Prostate gland (tissue), 2 donors: ENCODE measurements at regions not wholly inside any gene's neighbourhood (a gene's known extent, or its start where the extent isn't known, plus 50 kb on each side); places are given as distances from the start of the nearest gene placed in this dataset.

ENCODE experiments used
- POLR2A ChIP-seq: fragments of 450-650 bp; IDR thresholded peaks from one replicate; pipeline ENCODE4 v1.6.1; 2016; ENCODE audit warnings: antibody characterized with exemption, mild to moderate bottlenecking
- POLR2AphosphoS5 ChIP-seq: sonication (generic); formaldehyde crosslinking; IDR thresholded peaks from one replicate; pipeline ENCODE4 v1.6.1; 2017; ENCODE audit warnings: antibody characterized with exemption
- TF ChIP-seq, protein P1 (sequence below), 4 experiments: fragments of 200-600 bp in 2 of 4; fragments of 450-650 bp in 2 of 4; sonication (generic) in 2 of 4; IDR thresholded peaks; 1 replicate in 3 of 4; 2 replicates in 1 of 4; pipeline ENCODE4 v1.5.1; 2016 to 2019; ENCODE audit warnings: antibody characterized with exemption in 4 of 4, mild to moderate bottlenecking in 2 of 4, moderate library complexity in 2 of 4

DNA sequence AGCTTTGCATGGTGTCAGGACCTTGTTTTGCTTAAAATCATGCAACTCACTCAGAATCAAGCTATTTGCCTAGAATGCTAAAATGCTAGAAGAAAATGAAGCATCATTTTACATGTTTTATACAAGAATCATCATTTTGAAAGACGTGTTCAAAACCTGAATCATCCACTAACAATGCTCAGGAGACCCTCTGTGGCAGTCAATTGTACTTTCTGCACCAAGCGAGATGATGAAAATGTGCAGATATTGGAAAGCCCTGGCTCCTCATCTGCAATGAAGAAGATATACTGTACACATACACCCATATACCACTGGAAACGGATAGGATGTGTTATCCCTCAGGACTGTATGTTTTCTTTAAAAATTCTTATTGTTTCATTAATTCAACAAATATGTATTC is 92.7 kb downstream of the DYRK2 start:
- TF ChIP-seq, protein P1, sequence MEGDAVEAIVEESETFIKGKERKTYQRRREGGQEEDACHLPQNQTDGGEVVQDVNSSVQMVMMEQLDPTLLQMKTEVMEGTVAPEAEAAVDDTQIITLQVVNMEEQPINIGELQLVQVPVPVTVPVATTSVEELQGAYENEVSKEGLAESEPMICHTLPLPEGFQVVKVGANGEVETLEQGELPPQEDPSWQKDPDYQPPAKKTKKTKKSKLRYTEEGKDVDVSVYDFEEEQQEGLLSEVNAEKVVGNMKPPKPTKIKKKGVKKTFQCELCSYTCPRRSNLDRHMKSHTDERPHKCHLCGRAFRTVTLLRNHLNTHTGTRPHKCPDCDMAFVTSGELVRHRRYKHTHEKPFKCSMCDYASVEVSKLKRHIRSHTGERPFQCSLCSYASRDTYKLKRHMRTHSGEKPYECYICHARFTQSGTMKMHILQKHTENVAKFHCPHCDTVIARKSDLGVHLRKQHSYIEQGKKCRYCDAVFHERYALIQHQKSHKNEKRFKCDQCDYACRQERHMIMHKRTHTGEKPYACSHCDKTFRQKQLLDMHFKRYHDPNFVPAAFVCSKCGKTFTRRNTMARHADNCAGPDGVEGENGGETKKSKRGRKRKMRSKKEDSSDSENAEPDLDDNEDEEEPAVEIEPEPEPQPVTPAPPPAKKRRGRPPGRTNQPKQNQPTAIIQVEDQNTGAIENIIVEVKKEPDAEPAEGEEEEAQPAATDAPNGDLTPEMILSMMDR (IDR thresholded peaks at IDR 0.05) = no peak
- TF ChIP-seq POLR2A (no peak), POLR2AphosphoS5 (no peak)
